Ishikawa (cell line): ENCODE measurements at regions not wholly inside any gene's neighbourhood (a gene's known extent, or its start where the extent isn't known, plus 50 kb on each side); places are given as distances from the start of the nearest gene placed in this dataset.

ENCODE experiments used
- CREB1 ChIP-seq: IDR thresholded peaks from 2 replicates; pipeline ENCODE4 v1.6.1; 2012; ENCODE audit warnings: low read depth
- EP300 ChIP-seq: IDR thresholded peaks from 2 replicates; pipeline ENCODE4 v1.6.1; 2012; ENCODE audit warnings: borderline replicate concordance
- MAX ChIP-seq: IDR thresholded peaks from 2 replicates; pipeline ENCODE4 v1.6.1; 2012
- RAD21 ChIP-seq: IDR thresholded peaks from 2 replicates; pipeline ENCODE4 v1.6.1; 2012; ENCODE audit warnings: low read depth
- REST ChIP-seq: IDR thresholded peaks from 2 replicates; pipeline ENCODE4 v1.6.1; 2012; ENCODE audit warnings: low read depth, mild to moderate bottlenecking
- TAF1 ChIP-seq: IDR thresholded peaks from 2 replicates; pipeline ENCODE4 v1.6.1; 2012; ENCODE audit warnings: low read depth, mild to moderate bottlenecking
- TCF12 ChIP-seq: IDR thresholded peaks from 2 replicates; pipeline ENCODE4 v1.6.1; 2012; ENCODE audit warnings: low read depth
- TEAD4 ChIP-seq: IDR thresholded peaks from 2 replicates; pipeline ENCODE4 v1.6.1; 2012
- YY1 ChIP-seq: IDR thresholded peaks from 2 replicates; pipeline ENCODE4 v1.6.1; 2012; ENCODE audit warnings: low read depth
- ZBTB7A ChIP-seq: IDR thresholded peaks from 2 replicates; pipeline ENCODE4 v1.6.1; 2012; ENCODE audit warnings: low read depth

GRCh38 chr22:47580121-47580520 lies 817.7 kb downstream of the TBC1D22A start:
- TF ChIP-seq TEAD4, result no peak
- no peak for TF ChIP-seq TAF1
- no peak for TF ChIP-seq EP300
- TF ChIP-seq YY1, result no peak
- TF ChIP-seq MAX, result no peak
- TF ChIP-seq REST, result no peak
- no peak for TF ChIP-seq CREB1
- no peak for TF ChIP-seq TCF12
- TF ChIP-seq RAD21, result no peak
- no peak for TF ChIP-seq ZBTB7A
